Smooth muscle cell of the brain vasculature (primary cell): ENCODE measurements at regions not wholly inside any gene's neighbourhood (a gene's known extent, or its start where the extent isn't known, plus 50 kb on each side); places are given as distances from the start of the nearest gene placed in this dataset.
A peak's percentile ranks its signal among the peaks of the same experiment; 100 is the strongest.

Experiments used
- DNase-seq: peaks from one replicate; pipeline ENCODE4 v3.0.0-alpha.2; 2012; ENCODE audit warnings: low read depth, low spot score

- DNase-seq: no peak
Measured at GRCh38 chr13:106302011-106302410, 233.5 kb downstream of the EFNB2 start.

DNA sequence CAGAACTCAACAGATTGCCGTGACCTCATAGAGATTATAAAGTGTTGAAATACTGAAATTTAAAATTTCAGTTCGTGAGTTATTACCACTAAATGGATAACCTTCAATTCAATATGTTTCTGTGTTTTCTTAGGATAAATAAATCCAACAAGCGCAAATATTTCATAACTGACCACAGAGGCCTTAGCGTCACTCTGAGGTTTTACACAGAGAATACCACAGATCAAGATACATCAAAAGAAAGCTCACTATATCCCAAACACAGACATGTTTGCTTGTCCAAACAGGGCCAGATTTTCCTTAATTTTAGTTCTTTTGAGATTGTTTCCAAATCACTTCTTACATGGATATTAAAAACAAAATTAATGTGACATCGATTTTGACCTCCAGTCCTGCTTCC is 235.8 kb downstream of the EFNB2 start:
- no peak for DNase-seq

DNA sequence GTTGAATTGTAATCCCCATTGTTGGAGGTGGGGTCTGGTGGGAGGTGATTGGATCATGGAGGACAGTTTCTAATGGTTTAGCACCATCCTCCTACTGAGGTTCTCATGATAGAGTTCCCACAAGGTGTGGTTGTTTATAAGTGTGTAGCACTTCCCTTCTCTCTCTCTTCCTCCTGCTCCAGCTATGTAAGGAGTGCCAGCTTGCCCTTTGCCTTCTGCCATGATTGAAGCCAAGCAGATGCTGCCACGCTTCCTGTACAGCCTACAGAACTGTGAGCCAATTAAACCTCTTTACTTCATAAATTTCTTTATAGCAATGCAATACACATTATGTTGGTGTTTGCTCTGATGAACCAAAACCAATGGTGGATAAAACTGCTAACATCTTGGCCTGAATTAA is 238.2 kb downstream of the EFNB2 start:
- DNase-seq: no peak

GRCh38 chr13:106296723-106297122 is 238.7 kb downstream of the EFNB2 start:
- no peak for DNase-seq

DNA sequence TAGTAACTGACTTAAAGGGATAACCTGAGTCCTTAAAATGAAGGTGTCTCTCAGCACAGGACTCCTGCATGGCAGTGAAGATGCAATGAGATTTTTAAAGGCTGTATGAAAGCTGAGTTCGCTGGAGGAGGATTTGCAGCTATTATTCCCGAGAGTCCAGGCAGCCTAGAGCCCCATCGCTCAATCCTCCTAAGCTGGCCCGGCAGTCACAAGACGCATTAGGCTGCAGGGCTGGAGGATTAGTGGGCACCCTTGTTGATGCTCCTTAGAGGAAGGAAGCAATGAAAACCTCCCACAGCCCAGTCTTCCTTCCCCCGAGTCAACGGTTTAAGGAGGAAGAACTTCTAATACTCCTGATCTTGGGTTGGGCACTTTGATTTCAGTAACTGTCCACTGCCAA is 239.5 kb downstream of the EFNB2 start:
- DNase-seq: no peak

DNA sequence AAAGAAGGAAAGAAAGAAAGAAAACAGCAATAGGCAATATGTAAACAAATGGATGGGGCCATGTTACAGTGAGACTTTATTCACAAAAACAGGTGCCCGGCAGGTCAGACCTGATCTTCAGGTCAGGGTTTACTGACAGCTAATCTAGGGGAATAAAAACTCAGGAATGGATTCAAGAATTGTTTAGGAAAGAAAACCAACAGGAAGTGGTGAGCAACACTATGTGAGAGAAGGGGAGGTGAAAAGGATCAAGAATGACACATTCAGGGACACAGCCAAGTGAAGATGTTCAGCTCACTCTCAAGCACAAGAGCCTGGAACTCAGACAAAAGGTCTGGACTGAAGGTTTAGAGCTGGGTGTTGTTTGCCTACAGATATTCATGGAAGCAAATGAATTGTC is 244.5 kb downstream of the EFNB2 start:
- peak; percentile 7 for DNase-seq

GRCh38 chr13:106287351-106287750 is 248.1 kb downstream of the EFNB2 start:
- no peak for DNase-seq

DNA sequence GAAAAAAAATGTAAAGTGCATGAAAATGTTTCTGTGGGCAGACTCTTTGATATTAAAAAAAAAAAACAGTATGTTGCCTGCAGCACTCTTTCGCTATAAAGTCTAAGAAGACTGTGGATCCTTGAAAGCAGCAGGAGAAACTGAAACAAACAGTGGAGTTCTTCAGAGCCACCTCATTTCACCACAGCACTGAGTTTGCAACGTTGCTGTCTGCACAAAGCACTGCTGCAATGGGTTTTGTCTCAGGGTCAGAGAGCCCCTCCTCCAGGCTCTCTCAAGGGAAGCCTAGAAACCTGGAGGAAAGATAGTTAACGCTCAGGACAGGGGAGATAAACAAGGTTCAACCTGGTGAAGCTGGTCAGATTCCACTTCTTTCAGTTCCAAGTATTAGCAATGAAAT is 248.7 kb downstream of the EFNB2 start:
- DNase-seq: no peak

- no peak for DNase-seq
Measured at GRCh38 chr13:106284358-106284757, 251.1 kb downstream of the EFNB2 start.

DNA sequence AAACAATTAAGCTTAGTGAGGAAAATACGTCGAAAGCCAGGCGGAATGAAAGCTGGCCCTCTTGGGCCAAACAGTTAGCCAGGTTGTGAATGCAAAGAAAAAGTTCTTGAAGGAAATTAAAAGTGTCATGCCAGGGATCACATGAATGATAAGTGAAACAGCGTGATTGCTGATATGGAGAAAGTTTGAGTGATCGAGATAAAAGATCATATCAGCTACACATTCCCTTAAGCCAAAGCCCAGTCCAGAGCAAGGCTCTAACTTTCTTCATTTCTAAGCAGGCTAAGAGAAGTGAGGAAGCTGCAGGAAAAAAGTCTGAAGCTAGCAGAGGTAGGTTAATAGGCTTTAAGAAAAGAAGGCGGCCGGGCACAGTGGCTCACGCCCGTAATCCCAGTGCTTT is 254.0 kb downstream of the EFNB2 start:
- no peak for DNase-seq

DNA sequence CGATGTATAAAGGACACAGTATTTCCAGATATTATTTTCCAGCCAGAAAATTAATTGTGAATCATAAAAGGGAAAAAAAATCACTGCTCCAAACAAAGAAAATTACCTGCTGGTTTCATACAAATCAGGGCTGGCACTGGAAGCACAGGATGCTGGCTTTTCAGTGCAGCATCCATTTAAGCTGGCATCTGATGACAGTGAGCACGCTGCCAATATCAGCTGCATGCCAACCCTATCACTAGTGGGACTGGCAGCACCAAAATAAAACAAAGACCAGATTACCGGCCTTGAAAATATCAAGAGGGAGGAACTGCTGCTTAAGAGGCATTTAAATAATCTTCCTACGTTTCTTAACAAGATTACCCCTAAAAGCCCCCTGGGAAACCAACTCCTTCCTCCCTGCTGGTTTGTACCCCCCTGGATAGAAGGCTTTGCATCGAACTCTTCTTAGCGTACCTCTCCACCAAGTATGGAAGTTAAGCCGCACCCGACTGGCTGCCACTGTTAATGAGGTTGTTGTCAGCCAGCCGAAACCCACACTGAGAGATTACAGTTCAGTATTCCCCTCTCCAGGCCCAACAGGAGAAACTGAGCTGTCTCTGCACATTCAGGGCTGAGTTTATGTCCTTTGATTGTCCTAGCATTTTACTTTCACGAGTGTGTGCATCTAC is 257.8 kb downstream of the EFNB2 start:
- DNase-seq: no peak

DNA sequence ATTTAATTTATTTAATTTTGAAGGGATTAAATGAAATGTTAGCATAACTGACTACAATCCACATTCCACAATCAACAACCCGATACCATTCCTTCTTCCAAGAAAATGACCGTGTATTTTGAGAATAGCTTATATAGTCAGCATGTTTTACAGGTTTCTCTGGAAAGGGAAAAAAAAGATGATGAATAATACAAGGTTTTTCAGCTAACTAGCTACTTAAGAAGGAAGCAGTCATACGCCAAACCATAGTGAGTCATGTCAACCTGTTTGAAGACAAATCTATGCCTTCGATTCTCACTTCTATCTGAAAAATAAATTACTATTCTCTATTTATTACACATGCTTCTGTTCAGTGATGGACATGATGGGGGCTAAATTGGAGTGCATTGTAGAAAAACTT is 258.6 kb downstream of the EFNB2 start:
- DNase-seq: no peak

DNA sequence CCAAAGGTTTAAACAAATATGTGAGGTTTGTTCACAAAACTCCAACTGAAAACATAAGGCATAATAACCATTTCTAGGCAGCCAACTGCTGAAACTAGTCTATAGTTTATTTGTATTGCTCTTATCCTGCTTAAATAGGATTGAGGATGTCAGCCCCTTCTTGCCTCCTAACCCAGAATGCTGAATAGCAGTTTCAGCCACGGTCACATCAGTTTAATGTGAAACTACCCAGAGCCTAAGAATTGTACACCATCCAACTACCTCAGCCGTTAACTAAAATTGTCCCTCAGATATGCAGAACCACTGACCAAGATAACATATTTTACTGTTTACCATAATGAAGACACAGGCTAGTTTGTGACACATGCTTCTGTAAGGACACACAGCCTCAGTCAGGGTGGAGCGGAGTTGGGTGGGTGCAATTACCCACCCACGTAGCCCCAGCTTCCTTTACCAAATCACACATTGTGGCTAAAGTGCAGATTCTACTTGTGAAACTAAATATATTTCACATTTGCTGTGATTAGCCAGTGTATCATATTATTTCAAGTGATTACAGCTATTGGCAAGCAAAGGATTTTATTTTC is 259.9 kb downstream of the EFNB2 start:
- DNase-seq: no peak

GRCh38 chr13:106274551-106275203 is 260.8 kb downstream of the EFNB2 start:
- DNase-seq: no peak

- no peak for DNase-seq
Measured at GRCh38 chr13:106263801-106264200, 271.7 kb downstream of the EFNB2 start.

GRCh38 chr13:106262886-106263285 is 272.6 kb downstream of the EFNB2 start:
- DNase-seq: no peak

- no peak for DNase-seq
Measured at GRCh38 chr13:106261450-106261849, 274.0 kb downstream of the EFNB2 start.

DNA sequence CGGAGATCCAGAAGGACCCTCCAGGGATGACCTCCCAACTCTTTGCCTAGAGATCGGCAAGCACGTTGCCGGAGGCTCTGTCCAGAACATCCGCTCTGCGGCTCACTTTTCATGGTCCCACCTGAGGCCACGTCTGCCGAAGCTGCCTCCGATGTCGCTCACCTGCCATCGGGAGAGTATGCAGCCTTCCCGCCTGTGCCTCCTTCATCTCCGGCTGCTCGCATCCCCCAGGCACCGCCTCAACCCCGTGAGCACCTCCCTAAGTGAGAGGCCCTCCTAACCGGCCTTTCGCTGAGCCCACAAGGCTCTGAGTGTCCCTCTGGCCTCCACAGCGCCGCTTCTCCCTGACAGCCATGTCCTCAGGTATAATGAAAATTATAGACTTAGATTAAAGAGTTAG is 275.1 kb downstream of the EFNB2 start:
- DNase-seq: no peak

DNA sequence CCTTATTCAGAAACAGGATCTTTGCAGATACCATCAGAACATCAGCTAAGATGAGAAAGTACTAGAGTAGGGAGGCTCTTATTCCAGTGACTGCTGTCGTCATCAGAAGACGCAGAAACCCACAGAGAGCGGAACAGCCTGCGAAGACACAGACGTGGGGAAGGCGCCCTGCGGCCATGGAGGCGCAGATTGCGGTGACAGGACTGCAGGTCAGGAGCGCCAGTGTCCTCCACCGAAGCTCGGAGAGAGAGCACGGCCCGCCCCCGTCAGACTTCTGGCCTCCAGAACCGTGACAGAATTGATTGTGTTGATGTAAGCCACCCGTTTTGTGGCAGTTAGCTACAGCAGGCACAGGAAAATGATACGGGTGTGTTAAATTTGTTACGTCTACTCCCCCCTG is 275.5 kb downstream of the EFNB2 start:
- no peak for DNase-seq

GRCh38 chr13:106246666-106247188 is 288.7 kb downstream of the EFNB2 start:
- no peak for DNase-seq

DNA sequence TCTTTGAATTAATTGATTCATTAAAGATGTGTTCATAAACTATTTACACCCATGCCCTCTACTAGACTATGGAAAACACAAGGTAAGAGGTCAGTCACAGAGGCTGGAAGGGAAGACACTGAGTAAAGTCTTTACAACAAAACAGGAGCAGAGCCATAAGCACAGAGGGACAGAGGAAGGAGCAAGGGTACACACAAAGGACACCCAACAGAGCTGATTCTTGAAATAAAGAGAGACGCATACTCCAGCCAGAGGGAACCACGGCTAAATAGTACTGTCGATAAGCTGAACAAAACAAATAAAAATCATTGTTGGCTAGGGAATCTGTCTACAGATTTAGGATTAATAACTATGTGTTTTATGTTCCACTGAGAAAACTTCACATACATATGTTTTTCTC is 289.2 kb downstream of the EFNB2 start:
- DNase-seq: no peak

- DNase-seq: no peak
Measured at GRCh38 chr13:106243011-106243565, 292.4 kb downstream of the EFNB2 start.
